ENCODE measurements at regions not wholly inside any gene's neighbourhood (a gene's known extent, or its start where the extent isn't known, plus 50 kb on each side); places are given as distances from the start of the nearest gene placed in this dataset.

- no peak for DNase-seq
- no peak overlapping the region for H3K27ac ChIP-seq
- TF ChIP-seq, protein P1, sequence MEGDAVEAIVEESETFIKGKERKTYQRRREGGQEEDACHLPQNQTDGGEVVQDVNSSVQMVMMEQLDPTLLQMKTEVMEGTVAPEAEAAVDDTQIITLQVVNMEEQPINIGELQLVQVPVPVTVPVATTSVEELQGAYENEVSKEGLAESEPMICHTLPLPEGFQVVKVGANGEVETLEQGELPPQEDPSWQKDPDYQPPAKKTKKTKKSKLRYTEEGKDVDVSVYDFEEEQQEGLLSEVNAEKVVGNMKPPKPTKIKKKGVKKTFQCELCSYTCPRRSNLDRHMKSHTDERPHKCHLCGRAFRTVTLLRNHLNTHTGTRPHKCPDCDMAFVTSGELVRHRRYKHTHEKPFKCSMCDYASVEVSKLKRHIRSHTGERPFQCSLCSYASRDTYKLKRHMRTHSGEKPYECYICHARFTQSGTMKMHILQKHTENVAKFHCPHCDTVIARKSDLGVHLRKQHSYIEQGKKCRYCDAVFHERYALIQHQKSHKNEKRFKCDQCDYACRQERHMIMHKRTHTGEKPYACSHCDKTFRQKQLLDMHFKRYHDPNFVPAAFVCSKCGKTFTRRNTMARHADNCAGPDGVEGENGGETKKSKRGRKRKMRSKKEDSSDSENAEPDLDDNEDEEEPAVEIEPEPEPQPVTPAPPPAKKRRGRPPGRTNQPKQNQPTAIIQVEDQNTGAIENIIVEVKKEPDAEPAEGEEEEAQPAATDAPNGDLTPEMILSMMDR (IDR thresholded peaks at IDR 0.05): no peak
- TF ChIP-seq POLR2A (IDR thresholded peaks at IDR 0.05): no peak
- no peak overlapping the region for H3K4me3 ChIP-seq
- H3K9me3 ChIP-seq: no peaks in the 10 kb centered on the region
- H3K36me3 ChIP-seq: no peaks in the 10 kb centered on the region
- intact Hi-C loops (cut with DNase I): no loop called here
- H3K4me1 ChIP-seq: no peaks in the 10 kb centered on the region
- peaks cover 0 to 2% (median 0%) of the 10 kb centered on the region in 4 donors for H3K27me3 ChIP-seq
- 58 to 63% methylated on average over 3 of the region's 3 CpGs for WGBS, 2 donors
These were observed 342.3 kb upstream of the EPHA4 start for GRCh38 chr2:221914334-221914880.

DNA sequence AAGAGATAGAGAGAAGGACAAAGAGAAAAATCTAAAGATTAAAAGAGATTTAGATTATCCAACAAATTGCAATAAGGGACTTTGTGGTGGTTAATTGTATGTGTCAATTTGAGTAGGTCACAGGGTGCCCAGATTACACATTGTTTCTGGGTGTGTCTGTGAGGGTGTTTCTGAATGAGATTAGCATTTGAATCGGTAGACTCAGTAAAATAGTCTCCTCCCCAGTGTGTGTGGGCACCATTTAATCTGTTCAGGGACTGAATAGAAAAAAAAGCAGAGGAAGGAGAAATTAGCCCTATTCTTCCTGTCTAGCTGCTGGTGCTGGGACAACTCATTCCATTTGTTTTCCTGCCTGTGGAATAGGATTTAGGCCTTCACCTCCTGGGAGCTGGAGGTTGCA lies 339.8 kb upstream of the EPHA4 start:
- no peak overlapping the region for H3K27ac ChIP-seq
- TF ChIP-seq, protein P1 (IDR thresholded peaks at IDR 0.05): no peak
- no peak for TF ChIP-seq POLR2A (IDR thresholded peaks at IDR 0.05)
- no peaks in the 10 kb centered on the region for H3K9me3 ChIP-seq
- H3K4me3 ChIP-seq: no peak overlapping the region
- intact Hi-C loops (cut with DNase I): no loop called here
- 20 to 38% methylated on average over 1 of the region's 1 CpG for WGBS, 2 donors
- no peaks in the 10 kb centered on the region for H3K36me3 ChIP-seq
- no peak for DNase-seq
- no peaks in the 10 kb centered on the region for H3K4me1 ChIP-seq
- no peaks in the 10 kb centered on the region for H3K27me3 ChIP-seq

- no peak overlapping the region for H3K4me3 ChIP-seq
- H3K36me3 ChIP-seq: no peaks in the 10 kb centered on the region
- no peaks in the 10 kb centered on the region for H3K27me3 ChIP-seq
- H3K4me1 ChIP-seq: no peaks in the 10 kb centered on the region
- whole genome bisulfite sequencing, 2 donors: 72 to 76% methylated on average over 4 of the region's 4 CpGs
- intact Hi-C loops (cut with DNase I): no loop called here
- TF ChIP-seq POLR2A (IDR thresholded peaks at IDR 0.05): no peak
- TF ChIP-seq, protein P1 (IDR thresholded peaks at IDR 0.05): no peak
- no peaks in the 10 kb centered on the region for H3K9me3 ChIP-seq
- no peak for DNase-seq
- no peak overlapping the region for H3K27ac ChIP-seq
These were observed 339.2 kb upstream of the EPHA4 start for GRCh38 chr2:221911321-221911720.

DNA sequence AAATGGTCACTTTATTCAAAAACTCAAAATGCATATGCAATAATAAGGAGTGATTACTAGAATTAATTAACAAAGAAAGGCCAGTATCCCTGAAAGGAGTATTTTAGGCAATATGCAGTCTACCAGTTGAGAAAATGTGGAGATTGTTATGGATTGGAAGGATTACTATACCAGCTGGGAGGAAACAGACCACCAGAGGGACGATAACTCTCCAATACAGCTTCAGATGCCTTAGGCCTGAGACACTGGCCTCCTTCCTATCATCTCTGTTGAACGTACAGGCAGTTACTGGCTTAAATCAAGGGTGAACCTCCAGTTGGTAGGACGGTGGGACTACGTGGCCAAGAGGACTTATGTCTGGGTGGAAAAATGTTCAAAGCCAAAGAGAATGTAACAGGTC lies 336.4 kb upstream of the EPHA4 start:
- H3K36me3 ChIP-seq: no peaks in the 10 kb centered on the region
- no peaks in the 10 kb centered on the region for H3K27me3 ChIP-seq
- H3K27ac ChIP-seq: no peak overlapping the region
- TF ChIP-seq POLR2A (IDR thresholded peaks at IDR 0.05): no peak
- TF ChIP-seq, protein P1 (IDR thresholded peaks at IDR 0.05): no peak
- WGBS, 2 donors: 58 to 60% methylated on average over 4 of the region's 4 CpGs
- intact Hi-C loops (cut with DNase I): no loop called here
- no peaks in the 10 kb centered on the region for H3K9me3 ChIP-seq
- no peaks in the 10 kb centered on the region for H3K4me1 ChIP-seq
- no peak for DNase-seq
- no peak overlapping the region for H3K4me3 ChIP-seq

- H3K27ac ChIP-seq: no peak overlapping the region
- H3K9me3 ChIP-seq: no peaks in the 10 kb centered on the region
- no peak for DNase-seq
- H3K36me3 ChIP-seq: no peaks in the 10 kb centered on the region
- WGBS, 2 donors: 51 to 55% methylated on average over 3 of the region's 3 CpGs
- no peak for TF ChIP-seq POLR2A (IDR thresholded peaks at IDR 0.05)
- TF ChIP-seq, protein P1 (IDR thresholded peaks at IDR 0.05): no peak
- H3K27me3 ChIP-seq: no peaks in the 10 kb centered on the region
- no peaks in the 10 kb centered on the region for H3K4me1 ChIP-seq
- intact Hi-C loops (cut with DNase I): no loop called here
- no peak overlapping the region for H3K4me3 ChIP-seq
These were observed 325.6 kb upstream of the EPHA4 start for GRCh38 chr2:221897718-221898117.
